Hematopoietic multipotent progenitor cell treated with erythropoietin and hydrocortisone succinate and interleukin-3 and kit ligand, for 6 days (in vitro differentiated cells): ENCODE measurements at regions not wholly inside any gene's neighbourhood (a gene's known extent, or its start where the extent isn't known, plus 50 kb on each side); places are given as distances from the start of the nearest gene placed in this dataset.
"Not testable (repeated sequence)": the region's sequence is repeated elsewhere in the genome, so short reads cannot be mapped to it uniquely, and the experiment has no call there.

ENCODE experiments used
- DNase-seq: peaks from one replicate; pipeline ENCODE4 v3.0.0-alpha.2; 2015

- no peak for DNase-seq
Observed at GRCh38 chr12:105855361-105856047, 283.2 kb downstream of the NUAK1 start.

GRCh38 chr12:105856048-105856405, 282.7 kb downstream of the NUAK1 start:
- no peak for DNase-seq

- DNase-seq = no peak
Observed at GRCh38 chr12:105858981-105859710, 279.6 kb downstream of the NUAK1 start.

GRCh38 chr12:105860561-105861207, 278.1 kb downstream of the NUAK1 start:
- DNase-seq = no peak

- no peak for DNase-seq
Observed at GRCh38 chr12:105861227-105861626, 277.5 kb downstream of the NUAK1 start.

GRCh38 chr12:105862163-105862821, 276.5 kb downstream of the NUAK1 start:
- no peak for DNase-seq

GRCh38 chr12:105864316-105864715, 274.4 kb downstream of the NUAK1 start:
- no peak for DNase-seq

GRCh38 chr12:105864901-105865300, 273.9 kb downstream of the NUAK1 start:
- DNase-seq = no peak

GRCh38 chr12:105865886-105866285, 272.9 kb downstream of the NUAK1 start:
- no peak for DNase-seq

GRCh38 chr12:105874121-105874520, 264.6 kb downstream of the NUAK1 start:
- no peak for DNase-seq

- no peak for DNase-seq
Observed at GRCh38 chr12:105876396-105876927, 262.3 kb downstream of the NUAK1 start.

GRCh38 chr12:105878964-105879363, 259.8 kb downstream of the NUAK1 start:
- DNase-seq = no peak

GRCh38 chr12:105880824-105881388, 257.8 kb downstream of the NUAK1 start:
- DNase-seq = no peak

- no peak for DNase-seq
Observed at GRCh38 chr12:105882404-105882803, 256.4 kb downstream of the NUAK1 start.

GRCh38 chr12:105887131-105887530, 251.6 kb downstream of the NUAK1 start:
- no peak for DNase-seq

GRCh38 chr12:105888696-105889095, 250.1 kb downstream of the NUAK1 start:
- DNase-seq = no peak

- no peak for DNase-seq
Observed at GRCh38 chr12:105892362-105892910, 246.3 kb downstream of the NUAK1 start.

GRCh38 chr12:105895197-105895832, 243.4 kb downstream of the NUAK1 start:
- DNase-seq = not testable (repeated sequence)

GRCh38 chr12:105897311-105897725, 241.4 kb downstream of the NUAK1 start:
- no peak for DNase-seq

GRCh38 chr12:105898271-105898670, 240.5 kb downstream of the NUAK1 start:
- not testable (repeated sequence) for DNase-seq

- DNase-seq = no peak
Observed at GRCh38 chr12:105899589-105899988, 239.2 kb downstream of the NUAK1 start.

GRCh38 chr12:105906561-105906960, 232.2 kb downstream of the NUAK1 start:
- no peak for DNase-seq
